GM19193 (cell line): ENCODE measurements at regions not wholly inside any gene's neighbourhood (a gene's known extent, or its start where the extent isn't known, plus 50 kb on each side); places are given as distances from the start of the nearest gene placed in this dataset.

Experiments used
- POLR2A ChIP-seq: IDR thresholded peaks from 4 replicates; pipeline ENCODE4 v1.6.1; 2011; ENCODE audit not compliant: insufficient read depth, insufficient read length; ENCODE audit errors: extremely low read depth

- no peak for TF ChIP-seq POLR2A
These were observed 142.9 kb upstream of the GRAMD2B start for GRCh38 chr5:126280343-126280742.

GRCh38 chr5:126280846-126281245 lies 142.4 kb upstream of the GRAMD2B start:
- no peak for TF ChIP-seq POLR2A

- TF ChIP-seq POLR2A: no peak
These were observed 138.1 kb upstream of the GRAMD2B start for GRCh38 chr5:126284977-126285696.

- no peak for TF ChIP-seq POLR2A
These were observed 122.9 kb upstream of the GRAMD2B start for GRCh38 chr5:126300293-126300692.

- TF ChIP-seq POLR2A: no peak
These were observed 122.2 kb upstream of the GRAMD2B start for GRCh38 chr5:126301056-126301455.

- no peak for TF ChIP-seq POLR2A
These were observed 113.3 kb upstream of the GRAMD2B start for GRCh38 chr5:126309860-126310259.

GRCh38 chr5:126311766-126312165 lies 111.4 kb upstream of the GRAMD2B start:
- no peak for TF ChIP-seq POLR2A

- TF ChIP-seq POLR2A: no peak
These were observed 107.9 kb upstream of the GRAMD2B start for GRCh38 chr5:126315341-126315740.

GRCh38 chr5:126332326-126332725 lies 90.9 kb upstream of the GRAMD2B start:
- no peak for TF ChIP-seq POLR2A

GRCh38 chr5:126334760-126335159 lies 88.4 kb upstream of the GRAMD2B start:
- TF ChIP-seq POLR2A: no peak

GRCh38 chr5:126335886-126336285 lies 87.3 kb upstream of the GRAMD2B start:
- TF ChIP-seq POLR2A: no peak

GRCh38 chr5:126338635-126339034 lies 84.6 kb upstream of the GRAMD2B start:
- TF ChIP-seq POLR2A: no peak

- no peak for TF ChIP-seq POLR2A
These were observed 83.9 kb upstream of the GRAMD2B start for GRCh38 chr5:126339215-126339805.

- no peak for TF ChIP-seq POLR2A
These were observed 81.1 kb upstream of the GRAMD2B start for GRCh38 chr5:126341906-126342630.

- no peak for TF ChIP-seq POLR2A
These were observed 74.2 kb upstream of the GRAMD2B start for GRCh38 chr5:126348855-126349635.

- TF ChIP-seq POLR2A: no peak
These were observed 72.1 kb upstream of the GRAMD2B start for GRCh38 chr5:126351153-126351552.
